ENCODE measurements at regions not wholly inside any gene's neighbourhood (a gene's known extent, or its start where the extent isn't known, plus 50 kb on each side); places are given as distances from the start of the nearest gene placed in this dataset.

GRCh38 chr4:28341784-28342183 is 1481.1 kb downstream of the STIM2 start:
- RAD21 ChIA-PET (ENCODE audit: unreplicated experiment) = no interaction called here
- TF ChIP-seq, protein P1, sequence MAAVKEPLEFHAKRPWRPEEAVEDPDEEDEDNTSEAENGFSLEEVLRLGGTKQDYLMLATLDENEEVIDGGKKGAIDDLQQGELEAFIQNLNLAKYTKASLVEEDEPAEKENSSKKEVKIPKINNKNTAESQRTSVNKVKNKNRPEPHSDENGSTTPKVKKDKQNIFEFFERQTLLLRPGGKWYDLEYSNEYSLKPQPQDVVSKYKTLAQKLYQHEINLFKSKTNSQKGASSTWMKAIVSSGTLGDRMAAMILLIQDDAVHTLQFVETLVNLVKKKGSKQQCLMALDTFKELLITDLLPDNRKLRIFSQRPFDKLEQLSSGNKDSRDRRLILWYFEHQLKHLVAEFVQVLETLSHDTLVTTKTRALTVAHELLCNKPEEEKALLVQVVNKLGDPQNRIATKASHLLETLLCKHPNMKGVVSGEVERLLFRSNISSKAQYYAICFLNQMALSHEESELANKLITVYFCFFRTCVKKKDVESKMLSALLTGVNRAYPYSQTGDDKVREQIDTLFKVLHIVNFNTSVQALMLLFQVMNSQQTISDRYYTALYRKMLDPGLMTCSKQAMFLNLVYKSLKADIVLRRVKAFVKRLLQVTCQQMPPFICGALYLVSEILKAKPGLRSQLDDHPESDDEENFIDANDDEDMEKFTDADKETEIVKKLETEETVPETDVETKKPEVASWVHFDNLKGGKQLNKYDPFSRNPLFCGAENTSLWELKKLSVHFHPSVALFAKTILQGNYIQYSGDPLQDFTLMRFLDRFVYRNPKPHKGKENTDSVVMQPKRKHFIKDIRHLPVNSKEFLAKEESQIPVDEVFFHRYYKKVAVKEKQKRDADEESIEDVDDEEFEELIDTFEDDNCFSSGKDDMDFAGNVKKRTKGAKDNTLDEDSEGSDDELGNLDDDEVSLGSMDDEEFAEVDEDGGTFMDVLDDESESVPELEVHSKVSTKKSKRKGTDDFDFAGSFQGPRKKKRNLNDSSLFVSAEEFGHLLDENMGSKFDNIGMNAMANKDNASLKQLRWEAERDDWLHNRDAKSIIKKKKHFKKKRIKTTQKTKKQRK (IDR thresholded peaks at IDR 0.05; ENCODE audit: low read depth, low read length) = no peak
- TF ChIP-seq NRF1 (conservative IDR thresholded peaks at IDR 0.05; ENCODE audit: low read depth, low read length) (no peak), ESRRA (IDR thresholded peaks at IDR 0.05; ENCODE audit: low read length) (no peak), BCL11A (IDR thresholded peaks at IDR 0.05; ENCODE audit: low read depth, low read length) (no peak), CREB1 (IDR thresholded peaks at IDR 0.05; ENCODE audit: low read depth) (no peak), CBFB (IDR thresholded peaks at IDR 0.05; ENCODE audit: low read depth) (no peak), SMARCA5 (IDR thresholded peaks at IDR 0.05) (no peak), CHD4 (IDR thresholded peaks at IDR 0.05) (no peak), YBX1 (IDR thresholded peaks at IDR 0.05) (no peak), MXI1 (IDR thresholded peaks at IDR 0.05; ENCODE audit: low read depth, low read length) (no peak), ZNF217 (IDR thresholded peaks at IDR 0.05) (no peak), IRF4 (IDR thresholded peaks at IDR 0.05; ENCODE audit: low read depth, low read length) (no peak), WRNIP1 (IDR thresholded peaks at IDR 0.05; ENCODE audit: borderline replicate concordance, low read depth, low read length) (no peak), SPI1 (IDR thresholded peaks at IDR 0.05; ENCODE audit: borderline replicate concordance, insufficient read depth, low read depth, low read length) (no peak)
- TF ChIP-seq, protein P2, sequence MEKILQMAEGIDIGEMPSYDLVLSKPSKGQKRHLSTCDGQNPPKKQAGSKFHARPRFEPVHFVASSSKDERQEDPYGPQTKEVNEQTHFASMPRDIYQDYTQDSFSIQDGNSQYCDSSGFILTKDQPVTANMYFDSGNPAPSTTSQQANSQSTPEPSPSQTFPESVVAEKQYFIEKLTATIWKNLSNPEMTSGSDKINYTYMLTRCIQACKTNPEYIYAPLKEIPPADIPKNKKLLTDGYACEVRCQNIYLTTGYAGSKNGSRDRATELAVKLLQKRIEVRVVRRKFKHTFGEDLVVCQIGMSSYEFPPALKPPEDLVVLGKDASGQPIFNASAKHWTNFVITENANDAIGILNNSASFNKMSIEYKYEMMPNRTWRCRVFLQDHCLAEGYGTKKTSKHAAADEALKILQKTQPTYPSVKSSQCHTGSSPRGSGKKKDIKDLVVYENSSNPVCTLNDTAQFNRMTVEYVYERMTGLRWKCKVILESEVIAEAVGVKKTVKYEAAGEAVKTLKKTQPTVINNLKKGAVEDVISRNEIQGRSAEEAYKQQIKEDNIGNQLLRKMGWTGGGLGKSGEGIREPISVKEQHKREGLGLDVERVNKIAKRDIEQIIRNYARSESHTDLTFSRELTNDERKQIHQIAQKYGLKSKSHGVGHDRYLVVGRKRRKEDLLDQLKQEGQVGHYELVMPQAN (conservative IDR thresholded peaks at IDR 0.05) = no peak
- TF ChIP-seq, protein P3, sequence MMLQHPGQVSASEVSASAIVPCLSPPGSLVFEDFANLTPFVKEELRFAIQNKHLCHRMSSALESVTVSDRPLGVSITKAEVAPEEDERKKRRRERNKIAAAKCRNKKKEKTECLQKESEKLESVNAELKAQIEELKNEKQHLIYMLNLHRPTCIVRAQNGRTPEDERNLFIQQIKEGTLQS (IDR thresholded peaks at IDR 0.05; ENCODE audit: borderline replicate concordance, extremely low read depth, low read depth, low read length) = no peak
- Histone ChIP-seq H3K4me3 (no peak overlapping the region), H3K9me3 (replicated peaks; ENCODE audit: control insufficient read depth, insufficient read depth, low read length) (no peaks in the 10 kb centered on the region), H3K4me2 (ENCODE audit: control insufficient read depth, insufficient read depth) (no peak overlapping the region), H3K9ac (ENCODE audit: control insufficient read depth, insufficient read depth, low read length) (no peak overlapping the region), H3K4me1 (ENCODE audit: control insufficient read depth, insufficient read depth, low read length) (no peaks in the 10 kb centered on the region), H3K27me3 (replicated peaks in 1 of 2; ENCODE audit: control insufficient read depth in 2 of 2, insufficient read depth in 2 of 2, low read length in 1 of 2) (no peaks in the 10 kb centered on the region), H4K20me1 (ENCODE audit: control insufficient read depth, insufficient read depth) (no peaks in the 10 kb centered on the region), H2AFZ (ENCODE audit: control insufficient read depth, low read depth, low read length) (no peak overlapping the region), H3K36me3 (ENCODE audit: control insufficient read depth in 2 of 2, insufficient read depth in 2 of 2, low read length in 1 of 2) (no peaks in the 10 kb centered on the region), H3K79me2 (ENCODE audit: control insufficient read depth, insufficient read depth, low read length) (no peaks in the 10 kb centered on the region), H3K27ac (ENCODE audit: control insufficient read depth, insufficient read depth) (no peak overlapping the region)
- CTCF ChIA-PET = no interaction called here
- WGBS (ENCODE audit: insufficient coverage, insufficient replicate concordance, low lambda C conversion rate, missing lambda C conversion rate) = 23% methylated on average over 2 of the region's 2 CpGs
- POLR2A ChIA-PET = no interaction called here
- no TSS peak for BruUV-seq (replicated peaks)
- FAIRE-seq (no peak), DNase-seq (ENCODE audit: low read depth, low spot score) (no peak), ATAC-seq (no peak)
- in situ Hi-C loops (cut with MboI) = no loop called here
- SMC1A ChIA-PET (ENCODE audit: uncharacterized antibody, unreplicated experiment) = no interaction called here
- intact Hi-C loops (cut with micrococcal nuclease; ENCODE audit: unreplicated experiment) = no loop called here

Measured in GM12878 (cell line).